ENCODE measurements at regions not wholly inside any gene's neighbourhood (a gene's known extent, or its start where the extent isn't known, plus 50 kb on each side); places are given as distances from the start of the nearest gene placed in this dataset.
"Not testable (repeated sequence)": the region's sequence is repeated elsewhere in the genome, so short reads cannot be mapped to it uniquely, and the experiment has no call there.

- no peaks in the 10 kb centered on the region for H3K36me3 Mint-ChIP-seq
- no peak overlapping the region for H3K27ac Mint-ChIP-seq
- H3K4me3 Mint-ChIP-seq: no peak overlapping the region
- no peak for ATAC-seq
- no peaks in the 10 kb centered on the region for H3K27me3 Mint-ChIP-seq
- no peaks in the 10 kb centered on the region for H3K4me1 Mint-ChIP-seq
- peaks cover 2% of the 10 kb centered on the region for H3K9me3 Mint-ChIP-seq
Measured at GRCh38 chr3:8387571-8387970, 114.1 kb upstream of the LMCD1 start.

- no peak overlapping the region for H3K4me3 Mint-ChIP-seq
Measured at GRCh38 chr3:8399686-8400085, 101.9 kb upstream of the LMCD1 start.

GRCh38 chr3:8400911-8401310 lies 100.7 kb upstream of the LMCD1 start:
- Mint-ChIP-seq H3K4me1 (no peaks in the 10 kb centered on the region), H3K9me3 (peaks cover 2% of the 10 kb centered on the region), H3K4me3 (no peak overlapping the region), H3K27ac (no peak overlapping the region), H3K36me3 (peaks cover 3% of the 10 kb centered on the region), H3K27me3 (peaks cover 36% of the 10 kb centered on the region)
- no peak for ATAC-seq

More at GRCh38 chr3:8399686-8400085, 101.9 kb upstream of the LMCD1 start:
- Mint-ChIP-seq H3K36me3 (no peaks in the 10 kb centered on the region), H3K9me3 (no peaks in the 10 kb centered on the region), H3K4me1 (no peaks in the 10 kb centered on the region), H3K27ac (no peak overlapping the region), H3K27me3 (peaks cover 31% of the 10 kb centered on the region)
- ATAC-seq: no peak

- peaks cover 6% of the 10 kb centered on the region for H3K36me3 Mint-ChIP-seq
- H3K9me3 Mint-ChIP-seq: peaks cover 7% of the 10 kb centered on the region
- no peak overlapping the region for H3K27ac Mint-ChIP-seq
- no peaks in the 10 kb centered on the region for H3K4me1 Mint-ChIP-seq
- ATAC-seq: no peak
- H3K27me3 Mint-ChIP-seq: peaks cover 46% of the 10 kb centered on the region
- no peak overlapping the region for H3K4me3 Mint-ChIP-seq
Measured at GRCh38 chr3:8403996-8404395, 97.6 kb upstream of the LMCD1 start.

- H3K4me1 Mint-ChIP-seq: no peaks in the 10 kb centered on the region
- no peak overlapping the region for H3K27ac Mint-ChIP-seq
- no peak overlapping the region for H3K4me3 Mint-ChIP-seq
- ATAC-seq: no peak
- peaks cover 46% of the 10 kb centered on the region for H3K27me3 Mint-ChIP-seq
- H3K9me3 Mint-ChIP-seq: peaks cover 7% of the 10 kb centered on the region
- peaks cover 6% of the 10 kb centered on the region for H3K36me3 Mint-ChIP-seq
Measured at GRCh38 chr3:8405144-8405543, 96.5 kb upstream of the LMCD1 start.

- Mint-ChIP-seq H3K4me1 (no peaks in the 10 kb centered on the region), H3K27me3 (peaks cover 46% of the 10 kb centered on the region), H3K36me3 (peaks cover 6% of the 10 kb centered on the region), H3K27ac (no peak overlapping the region), H3K9me3 (peaks cover 7% of the 10 kb centered on the region), H3K4me3 (no peak overlapping the region)
- ATAC-seq: no peak
Measured at GRCh38 chr3:8406479-8406878, 95.1 kb upstream of the LMCD1 start.

- H3K4me3 Mint-ChIP-seq: no peak overlapping the region
- H3K36me3 Mint-ChIP-seq: no peaks in the 10 kb centered on the region
- H3K4me1 Mint-ChIP-seq: no peaks in the 10 kb centered on the region
- H3K27ac Mint-ChIP-seq: no peak overlapping the region
- no peaks in the 10 kb centered on the region for H3K27me3 Mint-ChIP-seq
- ATAC-seq: no peak
- no peaks in the 10 kb centered on the region for H3K9me3 Mint-ChIP-seq
Measured at GRCh38 chr3:8413337-8413926, 88.2 kb upstream of the LMCD1 start.

- no peak overlapping the region for H3K4me3 Mint-ChIP-seq
- H3K36me3 Mint-ChIP-seq: no peaks in the 10 kb centered on the region
- peak overlapping the region; percentile 41 for H3K27ac Mint-ChIP-seq
- H3K27me3 Mint-ChIP-seq: no peaks in the 10 kb centered on the region
- no peaks in the 10 kb centered on the region for H3K4me1 Mint-ChIP-seq
- no peaks in the 10 kb centered on the region for H3K9me3 Mint-ChIP-seq
- no peak for ATAC-seq
Measured at GRCh38 chr3:8416965-8417364, 84.7 kb upstream of the LMCD1 start.

GRCh38 chr3:8420612-8421011 lies 81.0 kb upstream of the LMCD1 start:
- H3K4me3 Mint-ChIP-seq: no peak overlapping the region
- peaks cover 3% of the 10 kb centered on the region for H3K9me3 Mint-ChIP-seq
- H3K4me1 Mint-ChIP-seq: no peaks in the 10 kb centered on the region
- H3K27ac Mint-ChIP-seq: no peak overlapping the region
- no peak for ATAC-seq
- H3K36me3 Mint-ChIP-seq: no peaks in the 10 kb centered on the region
- H3K27me3 Mint-ChIP-seq: no peaks in the 10 kb centered on the region

- H3K9me3 Mint-ChIP-seq: peaks cover 3% of the 10 kb centered on the region
- no peak overlapping the region for H3K4me3 Mint-ChIP-seq
- no peak overlapping the region for H3K27ac Mint-ChIP-seq
- H3K27me3 Mint-ChIP-seq: no peaks in the 10 kb centered on the region
- no peaks in the 10 kb centered on the region for H3K36me3 Mint-ChIP-seq
- H3K4me1 Mint-ChIP-seq: no peaks in the 10 kb centered on the region
- peak; percentile 14 for ATAC-seq
Measured at GRCh38 chr3:8421267-8421666, 80.4 kb upstream of the LMCD1 start.

GRCh38 chr3:8421711-8422110 lies 79.9 kb upstream of the LMCD1 start:
- no peaks in the 10 kb centered on the region for H3K36me3 Mint-ChIP-seq
- H3K27me3 Mint-ChIP-seq: no peaks in the 10 kb centered on the region
- H3K27ac Mint-ChIP-seq: no peak overlapping the region
- no peak for ATAC-seq
- H3K4me1 Mint-ChIP-seq: no peaks in the 10 kb centered on the region
- no peak overlapping the region for H3K4me3 Mint-ChIP-seq
- peaks cover 3% of the 10 kb centered on the region for H3K9me3 Mint-ChIP-seq

- Mint-ChIP-seq H3K9me3 (peaks cover 3% of the 10 kb centered on the region), H3K36me3 (no peaks in the 10 kb centered on the region), H3K27ac (no peak overlapping the region), H3K27me3 (no peaks in the 10 kb centered on the region), H3K4me3 (no peak overlapping the region), H3K4me1 (no peaks in the 10 kb centered on the region)
- no peak for ATAC-seq
Measured at GRCh38 chr3:8423307-8423706, 78.3 kb upstream of the LMCD1 start.

GRCh38 chr3:8424281-8424680 lies 77.3 kb upstream of the LMCD1 start:
- no peaks in the 10 kb centered on the region for H3K36me3 Mint-ChIP-seq
- ATAC-seq: no peak

GRCh38 chr3:8436661-8437287 lies 64.8 kb upstream of the LMCD1 start:
- H3K9me3 Mint-ChIP-seq: peaks cover 3% of the 10 kb centered on the region
- H3K27ac Mint-ChIP-seq: no peak overlapping the region
- no peaks in the 10 kb centered on the region for H3K36me3 Mint-ChIP-seq
- H3K4me3 Mint-ChIP-seq: no peak overlapping the region
- no peak for ATAC-seq
- H3K27me3 Mint-ChIP-seq: peaks cover 10% of the 10 kb centered on the region
- no peaks in the 10 kb centered on the region for H3K4me1 Mint-ChIP-seq

More at GRCh38 chr3:8424281-8424680, 77.3 kb upstream of the LMCD1 start:
- Mint-ChIP-seq H3K9me3 (peaks cover 3% of the 10 kb centered on the region), H3K27me3 (no peaks in the 10 kb centered on the region), H3K27ac (no peak overlapping the region), H3K4me3 (no peak overlapping the region), H3K4me1 (no peaks in the 10 kb centered on the region)

- Mint-ChIP-seq H3K36me3 (no peaks in the 10 kb centered on the region), H3K4me3 (no peak overlapping the region), H3K4me1 (no peaks in the 10 kb centered on the region), H3K9me3 (peaks cover 3% of the 10 kb centered on the region), H3K27me3 (no peaks in the 10 kb centered on the region), H3K27ac (no peak overlapping the region)
- no peak for ATAC-seq
Measured at GRCh38 chr3:8438507-8439079, 63.0 kb upstream of the LMCD1 start.

GRCh38 chr3:8440142-8440541 lies 61.5 kb upstream of the LMCD1 start:
- H3K27me3 Mint-ChIP-seq, H3K4me3 Mint-ChIP-seq, H3K27ac Mint-ChIP-seq, ATAC-seq, H3K36me3 Mint-ChIP-seq, H3K4me1 Mint-ChIP-seq, H3K9me3 Mint-ChIP-seq: not testable (repeated sequence)
